ENCODE measurements at regions not wholly inside any gene's neighbourhood (a gene's known extent, or its start where the extent isn't known, plus 50 kb on each side); places are given as distances from the start of the nearest gene placed in this dataset.

GRCh38 chr15:70516408-70517193 is 246.8 kb downstream of the UACA start:
- TF ChIP-seq CTCF (IDR thresholded peaks at IDR 0.05; ENCODE audit: low read depth, low read length) (no peak), POLR2A (IDR thresholded peaks at IDR 0.05; ENCODE audit: extremely low read depth, insufficient read length) (no peak), MYC (IDR thresholded peaks at IDR 0.05; ENCODE audit: low read depth, low read length) (no peak)
